CD14-positive monocyte (primary cell): ENCODE measurements at regions not wholly inside any gene's neighbourhood (a gene's known extent, or its start where the extent isn't known, plus 50 kb on each side); places are given as distances from the start of the nearest gene placed in this dataset.

ENCODE experiments used
- DNase-seq, 3 donors: peaks; one replicate each; pipeline ENCODE4 v3.0.0-alpha.2; 2011 to 2022
- H2AFZ ChIP-seq: 2 replicates; pipeline ENCODE4 v1.6.0; 2012; ENCODE audit warnings: mild to moderate bottlenecking, low read depth, low read length, inconsistent platforms; ENCODE audit not compliant: insufficient read depth, poor library complexity, severe bottlenecking
- H3K27ac ChIP-seq, 2 donors: 1 replicate in 1 of 2; 2 replicates in 1 of 2; pipeline ENCODE4 v1.5.1; 2012 to 2013; ENCODE audit warnings: low read length in 2 of 2, control low read depth in 1 of 2, inconsistent platforms in 1 of 2, low read depth in 1 of 2, mild to moderate bottlenecking in 1 of 2
- H3K27me3 ChIP-seq, 2 donors: one replicate each; pipeline versions ENCODE4 v1.6.0 to v1.6.1; 2011 to 2013; ENCODE audit warnings: low read length in 2 of 2; ENCODE audit not compliant: control insufficient read depth in 2 of 2, insufficient read depth in 2 of 2
- H3K36me3 ChIP-seq, 2 donors: replicated peaks in 1 of 2; 1 replicate in 1 of 2; 2 replicates in 1 of 2; pipeline versions ENCODE4 v1.5.1 to v1.6.1; 2012 to 2013; ENCODE audit warnings: low read length in 2 of 2, control low read depth in 1 of 2, inconsistent platforms in 1 of 2, mild to moderate bottlenecking in 1 of 2; ENCODE audit not compliant: insufficient read depth in 2 of 2, control insufficient read depth in 1 of 2
- H3K4me1 ChIP-seq, 2 donors: 1 replicate in 1 of 2; 2 replicates in 1 of 2; pipeline versions ENCODE4 v1.5.1 to v1.6.1; 2012 to 2013; ENCODE audit warnings: low read length in 2 of 2, control low read depth in 1 of 2, inconsistent platforms in 1 of 2, mild to moderate bottlenecking in 1 of 2, moderate library complexity in 1 of 2; ENCODE audit not compliant: insufficient read depth in 2 of 2, control insufficient read depth in 1 of 2
- H3K4me2 ChIP-seq: replicated peaks from 2 replicates; pipeline ENCODE3; 2012; ENCODE audit warnings: low read length, moderate library complexity, mild to moderate bottlenecking; ENCODE audit not compliant: poor library complexity, severe bottlenecking; ENCODE audit errors: extremely low read depth
- H3K4me3 ChIP-seq, 3 experiments: fragments of 200-600 bp in 1 of 3; sonication (generic) in 1 of 3; replicated peaks in 1 of 3; 1 replicate in 2 of 3; 2 replicates in 1 of 3; pipeline ENCODE4 v1.5.1; 2011 to 2013; ENCODE audit warnings: low read length in 3 of 3, mild to moderate bottlenecking in 3 of 3, control low read depth in 2 of 3, low read depth in 2 of 3, inconsistent platforms in 1 of 3, moderate library complexity in 1 of 3
- H3K79me2 ChIP-seq: 2 replicates; pipeline ENCODE4 v1.6.0; 2012; ENCODE audit warnings: mild to moderate bottlenecking, control low read depth, inconsistent platforms, low read length, moderate library complexity; ENCODE audit not compliant: insufficient read depth
- H3K9ac ChIP-seq: 2 replicates; pipeline ENCODE4 v1.6.0; 2017; ENCODE audit warnings: low read length, mild to moderate bottlenecking; ENCODE audit not compliant: insufficient read depth, poor library complexity, severe bottlenecking
- H3K9me3 ChIP-seq, 2 donors: replicated peaks in 1 of 2; 1 replicate in 1 of 2; 2 replicates in 1 of 2; pipeline versions ENCODE4 v1.5.1 to v1.6.1; 2012 to 2013; ENCODE audit warnings: low read length in 2 of 2, control low read depth in 1 of 2; ENCODE audit not compliant: control insufficient read depth in 1 of 2, insufficient read depth in 1 of 2
- H4K20me1 ChIP-seq: 2 replicates; pipeline ENCODE4 v1.6.0; 2012; ENCODE audit warnings: mild to moderate bottlenecking, low read length, control low read depth, moderate library complexity; ENCODE audit not compliant: insufficient read depth
- H3K27ac Mint-ChIP-seq, 7 donors: one replicate each; pipeline ENCODE4 v1.8.0; 2020; ENCODE audit warnings: mild to moderate bottlenecking in 7 of 7, mixed read lengths in 7 of 7, moderate library complexity in 6 of 7, inconsistent platforms in 2 of 7
- H3K27me3 Mint-ChIP-seq, 3 donors: one replicate each; pipeline ENCODE4 v1.8.0; 2021 to 2022; ENCODE audit warnings: low read depth in 3 of 3, mild to moderate bottlenecking in 3 of 3, mixed read lengths in 3 of 3, moderate library complexity in 3 of 3, inconsistent platforms in 1 of 3
- H3K36me3 Mint-ChIP-seq, 2 donors: one replicate each; pipeline ENCODE4 v1.8.0; 2020; ENCODE audit warnings: mixed read lengths in 2 of 2, inconsistent platforms in 1 of 2, mild to moderate bottlenecking in 1 of 2
- H3K4me1 Mint-ChIP-seq: one replicate; pipeline ENCODE4 v1.8.0; 2020; ENCODE audit warnings: mild to moderate bottlenecking, mixed read lengths
- H3K4me3 Mint-ChIP-seq, 2 donors: one replicate each; pipeline ENCODE4 v1.8.0; 2020; ENCODE audit warnings: mild to moderate bottlenecking in 2 of 2, mixed read lengths in 2 of 2, moderate library complexity in 1 of 2
- H3K9me3 Mint-ChIP-seq, 7 donors: one replicate each; pipeline ENCODE4 v1.8.0; 2020 to 2022; ENCODE audit warnings: mixed read lengths in 7 of 7, mild to moderate bottlenecking in 6 of 7, moderate library complexity in 6 of 7, inconsistent platforms in 2 of 7
- CTCF ChIP-seq: fragments of 200-600 bp; IDR thresholded peaks from one replicate; pipeline ENCODE4 v1.8.0; 2022; ENCODE audit warnings: antibody characterized with exemption, mild to moderate bottlenecking
- WGBS: methylation state at CpG from one replicate; pipeline ENCODE4 v1.1.5; 2013; ENCODE audit warnings: missing lambda C conversion rate; ENCODE audit not compliant: insufficient coverage; 5-methylcytosine and 5-hydroxymethylcytosine counted together
- intact Hi-C, 2 donors: fragments of 100-400 bp; cut with micrococcal nuclease; formaldehyde crosslinking; loops; one replicate each; pipeline versions ENCODE4 v1.15.0 to v1.15.1; 2023

- Mint-ChIP-seq H3K36me3 (no peaks in the 10 kb centered on the region), H3K4me3 (no peak overlapping the region), H3K27me3 (no peaks in the 10 kb centered on the region), H3K4me1 (no peaks in the 10 kb centered on the region), H3K9me3 (peaks cover 0 to 7% (median 4%) of the 10 kb centered on the region in 7 donors), H3K27ac (no peak overlapping the region)
- Histone ChIP-seq H3K27me3 (no peaks in the 10 kb centered on the region), H3K79me2 (no peaks in the 10 kb centered on the region), H3K27ac (no peak overlapping the region), H3K9me3 (no peaks in the 10 kb centered on the region), H3K4me2 (no peak overlapping the region), H3K4me3 (no peak overlapping the region), H3K36me3 (no peaks in the 10 kb centered on the region), H3K9ac (no peak overlapping the region), H2AFZ (no peak overlapping the region), H4K20me1 (no peaks in the 10 kb centered on the region), H3K4me1 (no peaks in the 10 kb centered on the region)
- intact Hi-C loops = no loop called here
- DNase-seq = no peak
- no peak for TF ChIP-seq CTCF
These were observed 728.9 kb upstream of the ZP4 start for GRCh38 chr1:238619652-238620051.

- Mint-ChIP-seq H3K36me3 (no peaks in the 10 kb centered on the region), H3K9me3 (peaks cover 0 to 18% (median 7%) of the 10 kb centered on the region in 7 donors), H3K27me3 (no peaks in the 10 kb centered on the region), H3K4me1 (peaks cover 18% of the 10 kb centered on the region), H3K4me3 (no peak overlapping the region), H3K27ac (no peak overlapping the region)
- WGBS = 83% methylated on average over 2 of the region's 3 CpGs
- H2AFZ ChIP-seq = no peak overlapping the region
- no peak for DNase-seq
- H3K36me3 ChIP-seq = no peaks in the 10 kb centered on the region
- H3K4me1 ChIP-seq = peaks cover 8 to 10% of the 10 kb centered on the region in 2 donors
- no peak overlapping the region for H3K9ac ChIP-seq
- H3K27me3 ChIP-seq = no peaks in the 10 kb centered on the region
- H3K9me3 ChIP-seq = peaks cover 0 to 4% of the 10 kb centered on the region in 2 donors
- no peaks in the 10 kb centered on the region for H4K20me1 ChIP-seq
- H3K4me2 ChIP-seq = no peak overlapping the region
- H3K79me2 ChIP-seq = no peaks in the 10 kb centered on the region
- H3K27ac ChIP-seq = no peak overlapping the region
- intact Hi-C loops = no loop called here
- TF ChIP-seq CTCF = no peak
- no peak overlapping the region for H3K4me3 ChIP-seq
These were observed 720.7 kb upstream of the ZP4 start for GRCh38 chr1:238611406-238611805.
